NCI-H128 (cell line): ENCODE measurements at regions not wholly inside any gene's neighbourhood (a gene's known extent, or its start where the extent isn't known, plus 50 kb on each side); places are given as distances from the start of the nearest gene placed in this dataset.

Source experiments
- DNase-seq: peaks from one replicate; lab custom pipeline; 2025; ENCODE audit not compliant: unreplicated experiment; lab: John Stamatoyannopoulos, UW

- no peak for DNase-seq
Measured at GRCh38 chr4:151953312-151953711, 192.5 kb upstream of the GATB start.

GRCh38 chr4:151952711-151953254, 192.0 kb upstream of the GATB start:
- no peak for DNase-seq

DNA sequence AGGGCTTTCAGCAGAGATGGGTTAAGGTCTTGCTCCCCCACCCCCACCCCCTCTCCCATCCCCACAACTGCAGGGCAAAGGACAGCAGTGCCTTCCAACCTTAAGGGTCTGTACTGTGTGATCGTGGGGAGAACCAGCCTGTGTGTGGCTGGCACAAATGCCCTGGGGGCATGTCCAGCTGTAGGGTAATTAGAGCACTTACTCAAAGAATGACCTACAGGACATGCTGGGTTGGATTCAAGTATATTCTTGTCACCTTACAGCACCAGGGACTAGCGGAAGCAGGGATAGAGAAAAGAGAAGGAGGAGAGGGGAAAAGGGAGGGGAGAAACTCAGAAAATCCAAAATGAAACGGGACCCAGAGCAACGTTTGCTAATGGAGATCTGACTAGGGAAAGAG, 191.3 kb upstream of the GATB start:
- DNase-seq: no peak

GRCh38 chr4:151951671-151952050, 190.9 kb upstream of the GATB start:
- no peak for DNase-seq

- no peak for DNase-seq
Measured at GRCh38 chr4:151950993-151951670, 190.3 kb upstream of the GATB start.

- DNase-seq: no peak
Measured at GRCh38 chr4:151948351-151949016, 187.7 kb upstream of the GATB start.

DNA sequence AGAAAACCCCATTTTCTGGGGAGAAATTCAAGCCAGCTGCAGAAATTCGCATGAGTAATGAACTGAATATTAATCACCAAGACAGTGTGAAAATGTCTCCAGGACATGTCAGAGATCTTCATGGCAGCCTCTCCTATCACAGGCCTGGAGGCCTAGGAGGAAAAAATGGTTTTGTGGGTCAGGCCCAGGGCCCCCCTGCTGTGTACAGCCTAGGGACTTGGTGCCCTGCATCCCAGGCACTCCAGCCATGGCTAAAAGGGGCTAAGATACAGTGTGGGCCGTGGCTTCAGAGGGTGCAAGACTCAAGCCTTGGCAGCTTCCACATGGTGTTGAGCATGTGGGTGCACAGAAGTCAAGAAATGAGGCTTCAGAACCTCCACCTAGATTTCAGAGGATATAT, 185.9 kb upstream of the GATB start:
- DNase-seq: no peak

DNA sequence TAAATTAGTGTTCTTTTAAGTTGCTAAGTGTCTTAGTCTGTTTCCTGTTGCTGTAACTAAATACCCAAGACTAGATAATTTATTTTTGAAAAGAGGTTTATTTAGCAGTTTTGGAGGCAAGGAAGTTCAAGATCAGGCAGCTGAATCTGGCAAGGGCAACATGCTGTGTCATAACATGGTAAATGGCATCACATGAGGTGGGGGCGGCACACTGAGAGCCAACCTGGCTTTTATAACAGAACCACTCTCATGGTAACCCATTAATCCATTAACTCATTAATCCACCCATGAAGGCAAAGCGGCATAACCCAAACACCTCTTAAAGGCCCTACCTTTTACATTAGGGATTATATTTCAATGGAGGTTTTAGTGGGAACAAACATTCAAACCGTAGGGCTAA, 182.2 kb upstream of the GATB start:
- DNase-seq: no peak

- no peak for DNase-seq
Measured at GRCh38 chr4:151940926-151941617, 180.3 kb upstream of the GATB start.

DNA sequence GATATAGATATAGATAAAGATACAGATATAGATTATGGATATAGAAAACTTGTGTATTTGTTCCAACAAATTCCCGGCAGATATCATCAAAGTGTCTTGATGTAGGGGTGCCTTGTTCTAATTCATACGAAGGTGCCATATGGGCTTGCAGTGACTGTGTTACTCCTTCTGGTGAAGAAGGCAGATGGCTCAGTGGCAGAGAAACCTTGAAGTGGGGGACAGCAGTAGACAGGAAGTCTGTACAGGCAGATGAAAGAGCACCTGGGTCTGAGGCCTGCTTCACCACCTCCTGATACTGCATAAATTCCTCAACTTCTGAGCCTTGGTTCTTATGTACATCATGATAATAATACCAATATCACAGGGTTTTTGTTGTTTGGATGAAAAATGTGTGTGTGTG, 179.5 kb upstream of the GATB start:
- DNase-seq: no peak

- DNase-seq: no peak
Measured at GRCh38 chr4:151939670-151940069, 178.9 kb upstream of the GATB start.

- DNase-seq: no peak
Measured at GRCh38 chr4:151935411-151935810, 174.6 kb upstream of the GATB start.

- DNase-seq: no peak
Measured at GRCh38 chr4:151934766-151935165, 174.0 kb upstream of the GATB start.

DNA sequence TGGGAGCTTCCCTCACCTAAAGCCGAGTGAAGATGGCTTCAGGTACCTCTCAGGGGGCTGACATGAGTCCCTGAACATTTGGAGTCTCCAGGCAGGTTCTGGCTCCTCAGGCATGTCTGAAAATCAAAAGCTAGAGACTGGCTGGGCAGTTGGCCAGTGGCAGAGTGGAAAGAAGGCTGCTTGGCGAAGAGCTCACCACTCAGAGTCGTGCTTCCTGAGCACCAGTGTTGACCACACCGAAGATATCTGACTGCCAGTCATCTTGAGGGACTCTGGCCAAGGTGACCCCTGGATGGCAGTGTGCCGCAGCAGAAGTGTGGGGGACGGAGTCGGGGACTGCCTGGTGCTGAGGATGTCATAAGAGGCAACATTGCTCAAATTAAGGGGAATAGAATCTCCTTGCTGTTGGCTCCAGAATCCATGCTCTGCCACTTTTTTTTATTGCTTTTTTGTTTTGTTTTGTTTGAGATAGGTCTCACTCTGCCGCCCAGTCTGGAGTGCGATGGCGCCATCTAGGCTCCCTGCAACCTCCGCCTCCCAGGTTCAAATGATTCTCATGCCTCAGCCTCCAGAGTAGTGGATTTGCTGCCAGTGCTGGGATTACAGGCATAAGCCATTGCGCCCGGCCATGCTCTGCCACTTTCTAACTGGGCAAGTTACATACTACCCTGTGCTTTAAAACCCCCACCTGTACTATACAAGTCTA, 172.5 kb upstream of the GATB start:
- no peak for DNase-seq

DNA sequence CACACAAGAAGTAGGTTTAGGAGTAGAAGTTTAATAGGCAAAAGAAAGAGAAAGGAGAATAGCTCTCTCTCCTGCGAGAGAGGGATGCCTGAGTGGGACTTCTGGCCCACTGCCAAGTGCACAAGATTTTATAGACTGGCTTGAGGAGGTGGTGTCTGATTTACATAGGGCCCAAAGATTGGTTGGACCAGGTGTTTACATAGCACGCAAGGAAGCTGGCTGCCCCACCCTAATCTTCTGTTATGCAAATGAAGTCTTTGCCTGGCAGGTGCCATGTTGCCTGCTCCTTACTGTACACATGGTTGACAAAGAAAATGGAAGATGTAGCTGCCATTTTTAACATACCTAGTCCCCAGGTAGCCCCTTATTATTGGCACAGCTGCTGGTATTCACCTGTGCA, 170.8 kb upstream of the GATB start:
- no peak for DNase-seq

DNA sequence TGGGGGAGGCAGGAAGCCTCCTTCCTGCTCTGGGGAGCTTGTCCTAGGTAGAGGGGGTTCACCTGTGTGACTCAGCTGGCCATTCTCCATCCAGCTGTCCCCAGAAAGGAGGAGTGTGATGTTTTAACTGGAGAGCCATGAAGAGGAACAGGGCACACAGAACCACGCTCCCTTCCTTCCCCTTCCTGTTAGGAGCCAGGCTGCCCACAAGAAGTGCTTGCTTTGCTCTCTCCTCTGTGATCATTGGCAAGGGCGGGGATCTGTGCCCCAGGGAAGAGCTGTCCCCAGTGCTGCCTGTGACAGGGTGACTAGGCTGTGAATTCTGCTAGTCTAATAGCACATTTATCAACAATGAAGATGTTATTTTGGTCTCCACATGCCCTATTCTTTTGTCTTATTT, 169.6 kb upstream of the GATB start:
- no peak for DNase-seq

DNA sequence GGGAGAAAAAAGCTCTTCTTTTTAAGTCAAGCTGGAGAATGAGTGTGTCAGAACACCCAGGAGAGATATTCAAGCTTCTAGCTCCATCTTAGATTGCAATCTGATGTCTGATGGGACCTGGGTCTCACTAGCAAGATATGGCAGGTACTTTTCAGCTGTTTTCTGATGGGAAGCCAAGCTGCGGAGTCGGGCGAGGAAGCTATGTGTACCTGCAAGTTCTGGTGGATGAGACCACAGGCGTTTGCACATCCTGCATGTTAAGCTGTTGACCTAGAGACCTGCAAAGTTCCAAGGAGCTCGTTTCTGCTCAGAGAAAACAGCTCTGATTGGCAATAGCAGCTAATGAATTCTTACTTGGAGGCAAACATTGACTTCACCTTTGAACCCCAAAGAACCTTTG, 167.3 kb upstream of the GATB start:
- no peak for DNase-seq

- no peak for DNase-seq
Measured at GRCh38 chr4:151922811-151923210, 162.0 kb upstream of the GATB start.

GRCh38 chr4:151922306-151922705, 161.5 kb upstream of the GATB start:
- DNase-seq: no peak

DNA sequence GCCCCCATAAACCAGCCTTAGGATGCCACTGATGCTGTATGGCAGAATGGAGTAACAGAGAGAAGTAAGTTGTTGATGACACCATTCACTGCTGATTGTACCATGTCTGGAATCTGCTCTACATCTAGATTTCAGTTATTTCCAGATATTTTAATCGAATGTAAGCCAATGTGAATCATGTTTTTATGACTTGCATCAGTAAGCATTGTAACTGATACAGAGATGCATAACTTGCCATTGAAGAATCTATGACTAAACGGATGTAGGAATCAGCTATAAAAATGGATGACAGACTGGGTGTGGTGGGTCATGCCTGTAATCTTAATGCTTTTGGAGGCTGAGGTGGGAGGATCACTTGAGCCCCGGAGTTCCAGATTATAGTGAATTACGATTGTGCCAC, 161.0 kb upstream of the GATB start:
- no peak for DNase-seq

GRCh38 chr4:151921386-151921785, 160.6 kb upstream of the GATB start:
- DNase-seq: no peak
